HG02798 (cell line): ENCODE measurements at regions not wholly inside any gene's neighbourhood (a gene's known extent, or its start where the extent isn't known, plus 50 kb on each side); places are given as distances from the start of the nearest gene placed in this dataset.

Experiments used
- ATAC-seq: cut with Tn5 transposase; IDR thresholded peaks from one replicate; pipeline ENCODE4 v1.9.1; 2021; ENCODE audit warnings: mild to moderate bottlenecking; ENCODE audit not compliant: unreplicated experiment, poor library complexity

DNA sequence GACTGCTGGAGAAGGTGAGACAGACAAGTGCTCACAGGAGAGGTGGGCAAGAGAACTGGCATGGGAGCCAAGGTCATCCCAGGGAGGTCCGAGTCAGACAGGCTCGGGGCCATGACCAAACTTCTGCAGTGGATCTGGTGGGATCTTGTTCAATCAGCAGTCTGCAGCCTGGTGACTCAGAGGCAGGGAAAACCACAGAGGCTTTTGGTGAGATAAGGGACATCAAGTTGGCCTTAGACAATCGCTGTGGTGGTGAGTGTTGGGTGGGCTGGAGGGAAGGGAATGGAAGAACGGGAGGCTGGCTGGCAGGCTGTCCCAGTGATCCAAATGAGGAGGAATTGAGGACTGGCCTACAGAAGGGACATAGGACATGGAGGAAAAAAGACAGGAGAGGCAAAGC is 123.8 kb downstream of the TMEM174 start:
- no peak for ATAC-seq

GRCh38 chr5:73295921-73296320 is 122.9 kb downstream of the TMEM174 start:
- no peak for ATAC-seq

- no peak for ATAC-seq
Observed at GRCh38 chr5:73295447-73295846, 122.5 kb downstream of the TMEM174 start.

- no peak for ATAC-seq
Observed at GRCh38 chr5:73292816-73293459, 119.9 kb downstream of the TMEM174 start.

DNA sequence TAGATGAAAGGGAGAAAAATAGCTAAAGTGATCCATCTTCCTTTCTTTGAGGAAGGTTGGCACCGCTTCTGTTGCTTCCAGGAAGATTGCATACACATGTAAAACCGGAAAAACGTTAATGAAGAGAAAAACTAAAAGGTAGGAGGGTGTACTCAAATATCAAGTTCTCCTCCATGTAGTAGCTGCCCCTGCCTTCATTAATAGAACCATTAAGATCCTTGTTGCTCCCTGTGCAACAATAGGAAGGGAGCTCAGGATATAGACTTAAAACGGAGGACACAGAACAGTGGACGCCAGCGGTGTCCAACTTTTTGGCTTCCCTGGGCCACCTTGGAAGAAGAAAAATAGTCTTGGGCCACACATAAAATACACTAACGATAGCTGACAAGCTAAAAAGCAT is 118.9 kb downstream of the TMEM174 start:
- no peak for ATAC-seq

- ATAC-seq, result no peak
Observed at GRCh38 chr5:73290242-73290641, 117.2 kb downstream of the TMEM174 start.

DNA sequence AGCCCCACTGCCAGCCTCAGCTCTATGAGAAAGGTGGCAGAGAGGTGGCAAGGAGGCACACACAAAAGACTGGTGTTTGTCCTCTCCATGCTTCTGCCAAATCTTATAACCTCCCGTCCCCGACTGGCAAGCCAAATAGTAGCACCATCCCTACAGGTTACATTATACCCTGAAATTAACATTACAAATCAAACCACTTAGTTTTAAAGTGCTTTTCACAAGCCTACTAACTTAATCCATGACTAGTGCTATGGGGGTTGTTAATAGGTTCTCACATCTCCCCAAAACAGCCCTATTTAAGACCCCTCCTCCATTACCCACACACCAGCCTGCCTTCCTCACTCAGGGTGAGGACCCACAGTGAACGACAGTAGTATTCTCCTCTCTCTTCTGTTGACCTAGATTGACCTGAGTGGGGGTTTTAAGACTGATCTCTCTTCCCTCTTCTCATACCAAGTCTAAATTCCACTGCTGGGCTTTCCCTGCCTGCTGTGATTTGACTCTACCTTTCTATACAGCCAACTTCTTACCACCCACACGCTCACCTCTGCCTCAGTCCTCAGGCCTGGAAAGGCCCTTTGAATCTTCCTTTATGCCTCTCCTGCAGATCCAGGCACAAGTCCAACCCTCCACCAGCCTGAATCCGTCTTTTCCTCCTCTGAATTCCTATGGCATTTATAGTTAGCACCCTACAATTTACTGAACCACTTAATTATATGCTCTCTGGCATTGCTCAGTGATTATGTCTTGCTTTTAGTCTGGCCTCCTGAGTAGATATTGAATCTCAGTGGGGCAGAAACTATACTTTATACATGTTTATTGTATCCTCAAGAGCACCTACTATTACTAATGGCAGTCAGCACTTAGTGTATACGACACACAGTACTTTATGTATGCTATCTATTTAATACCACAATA is 116.1 kb downstream of the TMEM174 start:
- ATAC-seq, result no peak

DNA sequence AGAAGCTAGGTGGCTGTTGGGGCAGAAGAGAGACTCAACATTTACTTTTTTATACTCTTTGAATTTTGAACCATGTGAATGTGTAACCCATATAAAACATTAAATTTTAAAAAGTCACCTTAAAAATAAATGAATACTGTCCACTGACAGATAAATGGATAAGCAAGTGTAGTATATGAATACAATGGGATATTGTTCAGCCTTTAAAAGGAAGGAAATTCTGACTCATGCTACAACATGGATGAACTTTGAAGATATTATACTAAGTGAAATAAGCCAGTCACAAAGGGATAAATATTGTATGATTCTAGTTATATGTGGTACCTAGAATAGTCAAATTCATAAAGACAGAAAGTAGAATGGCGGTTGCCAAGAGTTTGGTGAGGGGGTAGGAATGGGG is 113.9 kb downstream of the TMEM174 start:
- ATAC-seq, result no peak

- no peak for ATAC-seq
Observed at GRCh38 chr5:73284985-73285384, 112.0 kb downstream of the TMEM174 start.

GRCh38 chr5:73284220-73284795 is 111.3 kb downstream of the TMEM174 start:
- ATAC-seq, result no peak

- no peak for ATAC-seq
Observed at GRCh38 chr5:73282923-73283322, 109.9 kb downstream of the TMEM174 start.

DNA sequence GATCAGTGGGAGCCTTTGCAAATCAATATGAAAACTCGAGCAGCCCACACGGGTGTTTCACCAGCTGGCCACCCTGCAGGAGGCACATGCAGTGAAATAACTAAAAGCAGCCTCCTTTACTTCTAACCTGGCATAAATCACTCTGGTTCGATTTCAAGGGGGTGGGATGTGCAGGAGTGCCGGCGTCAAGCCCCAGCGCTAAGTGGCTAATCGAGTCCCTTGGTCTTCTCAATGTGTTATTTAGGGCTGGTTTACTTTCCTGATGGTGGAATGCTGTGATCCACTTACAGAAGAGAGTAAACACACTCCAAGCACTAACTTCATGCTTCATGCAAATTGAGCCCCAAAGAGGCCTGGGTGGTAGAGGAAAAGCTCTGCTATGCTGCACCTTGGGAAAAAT is 109.4 kb downstream of the TMEM174 start:
- no peak for ATAC-seq

DNA sequence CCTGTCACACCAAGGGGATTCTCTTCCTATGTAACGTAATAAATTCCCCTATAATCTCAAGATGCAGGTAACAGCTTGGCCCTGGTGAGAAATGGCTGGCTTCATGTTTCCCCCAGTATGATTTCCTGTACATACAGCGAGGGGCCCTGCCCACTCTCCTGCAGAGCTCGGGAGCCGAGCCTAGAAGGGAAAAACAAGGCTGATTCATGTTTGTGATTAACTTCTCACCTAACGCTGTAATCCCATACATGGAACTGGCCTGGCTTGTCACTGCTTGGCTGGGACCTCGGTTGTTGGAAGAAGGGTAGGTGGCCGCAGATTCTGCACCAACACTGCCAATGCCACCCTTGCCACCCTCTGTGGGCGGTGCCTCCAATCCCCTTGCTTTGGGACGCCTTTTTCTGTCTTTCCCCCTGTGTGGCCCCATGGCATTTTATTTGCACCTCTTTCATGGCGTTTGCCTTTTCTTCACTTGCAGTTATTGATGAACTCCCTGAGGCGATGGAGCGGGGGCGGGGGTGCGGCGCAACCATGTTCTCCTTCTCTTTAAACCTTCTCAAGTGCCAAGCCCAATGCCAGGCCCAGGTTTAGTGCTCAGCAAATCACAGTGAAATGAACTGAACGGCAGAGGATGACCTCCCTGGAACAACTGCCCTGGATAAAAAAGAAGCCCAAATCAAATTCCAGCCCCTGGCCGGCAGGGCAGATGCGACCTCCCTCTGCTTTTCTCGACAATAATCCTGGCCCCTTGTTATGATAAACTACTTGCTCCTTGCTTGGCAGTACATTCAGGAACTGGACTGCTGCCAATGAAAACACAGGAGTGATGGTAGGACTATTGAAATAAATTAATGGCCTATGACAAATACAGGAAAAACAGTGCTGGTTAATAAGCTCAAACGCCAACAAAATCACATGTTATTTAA is 108.1 kb downstream of the TMEM174 start:
- no peak for ATAC-seq

DNA sequence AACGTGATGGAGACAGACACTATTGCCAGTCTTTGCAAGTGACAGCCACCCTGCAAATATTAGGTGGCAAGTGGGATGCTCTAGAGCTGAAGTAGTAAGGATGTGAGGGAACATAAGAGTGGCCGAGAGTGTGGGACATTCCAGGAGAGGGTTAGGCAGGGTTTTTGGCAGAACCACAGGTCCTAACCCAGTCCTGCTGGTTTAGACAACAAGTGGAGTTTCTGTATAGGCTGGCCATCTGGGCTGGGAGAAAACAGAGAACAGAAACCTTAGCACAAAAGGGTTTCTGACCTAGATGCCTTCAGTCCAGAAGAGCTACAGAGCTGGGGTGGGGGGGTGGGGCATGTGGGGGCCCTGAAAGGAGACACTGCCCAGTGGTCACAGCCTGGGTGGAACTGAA is 107.4 kb downstream of the TMEM174 start:
- ATAC-seq, result no peak

- ATAC-seq, result no peak
Observed at GRCh38 chr5:73279805-73280204, 106.8 kb downstream of the TMEM174 start.

DNA sequence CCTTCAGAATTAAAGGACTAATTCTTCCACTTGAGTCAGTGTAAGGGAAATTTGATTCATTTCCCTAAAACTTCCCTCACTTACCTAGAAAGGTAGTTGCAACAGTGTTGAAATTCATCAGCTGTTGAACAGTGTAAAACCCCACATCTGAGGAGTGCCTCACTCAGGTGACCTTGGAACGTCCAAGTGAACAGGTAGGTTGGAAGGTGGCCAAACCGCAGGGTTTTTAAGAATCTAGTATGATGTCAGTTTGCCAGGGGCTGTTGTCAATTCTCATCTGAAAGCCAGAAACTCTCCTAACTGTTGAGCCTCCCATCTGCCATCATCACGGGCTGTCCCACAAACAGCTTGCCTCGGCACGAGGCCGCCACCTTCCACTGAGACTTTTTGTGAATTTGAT is 105.7 kb downstream of the TMEM174 start:
- ATAC-seq, result no peak

- no peak for ATAC-seq
Observed at GRCh38 chr5:73274881-73275663, 102.1 kb downstream of the TMEM174 start.

DNA sequence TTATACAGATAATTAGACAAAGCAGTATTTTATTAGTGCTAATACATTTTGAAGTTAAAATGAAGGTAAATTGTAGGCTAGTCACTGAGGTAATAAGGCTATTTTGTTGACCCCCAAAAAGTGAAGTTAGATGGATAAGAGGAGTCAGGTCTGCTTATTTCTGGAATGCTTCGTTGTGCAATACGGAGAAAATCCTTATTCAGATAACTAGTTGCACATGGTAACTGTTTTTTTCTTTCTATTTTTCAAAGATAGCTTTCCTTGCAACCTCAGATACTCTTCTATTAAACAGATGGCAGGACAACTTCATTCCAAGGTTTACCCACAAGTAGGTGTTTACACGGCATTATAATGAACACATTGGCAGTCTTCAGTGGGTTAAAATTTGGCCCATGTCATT is 101.1 kb downstream of the TMEM174 start:
- ATAC-seq, result no peak

DNA sequence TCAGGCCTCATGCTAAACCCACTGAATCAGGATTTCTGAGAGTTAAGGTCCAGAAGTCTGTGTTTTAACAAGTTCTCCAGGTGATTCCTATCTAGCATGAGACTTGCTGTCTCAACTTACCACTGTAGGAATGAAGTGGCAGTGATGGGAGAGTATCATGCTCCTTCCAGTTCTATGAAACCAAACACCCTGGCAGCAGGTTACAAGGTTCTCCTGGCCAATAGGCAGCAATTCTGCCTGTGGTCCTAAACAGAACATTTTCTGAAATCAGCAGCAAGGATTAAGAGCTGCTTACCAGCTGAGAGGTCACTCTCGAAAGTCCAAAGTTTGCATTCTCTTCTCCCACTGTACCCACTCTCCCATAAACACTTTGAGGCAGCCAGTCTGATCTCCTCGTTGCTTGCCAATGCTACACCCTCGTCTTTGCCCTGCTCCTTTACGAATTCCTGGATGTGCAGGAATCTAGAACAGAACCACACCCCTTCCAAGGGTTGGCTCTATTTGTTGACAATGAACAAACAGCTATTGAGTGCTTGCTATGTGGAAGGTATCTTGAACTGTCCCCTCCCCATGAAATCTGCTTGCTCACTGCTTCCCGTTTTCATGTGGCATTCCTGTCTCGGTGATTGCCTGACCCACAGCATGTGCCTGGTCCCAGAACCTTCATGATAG is 100.5 kb downstream of the TMEM174 start:
- no peak for ATAC-seq
